BJ (cell line): ENCODE measurements at regions not wholly inside any gene's neighbourhood (a gene's known extent, or its start where the extent isn't known, plus 50 kb on each side); places are given as distances from the start of the nearest gene placed in this dataset.

ENCODE experiments used
- CTCF ChIA-PET: fragments of 350-600 bp; formaldehyde crosslinking; extraction: SDS; loops from one replicate; lab custom pipeline; 2021; ENCODE audit warnings: antibody characterized with exemption, inconsistent platforms; lab: Yijun Ruan, JAX
- POLR2A ChIA-PET: fragments of 300-600 bp; sonication (Branson Sonifier 250); formaldehyde crosslinking; extraction: SDS; loops from one replicate; lab custom pipeline; 2021; ENCODE audit warnings: antibody characterized with exemption; lab: Charles Lee
- DNase-seq: peaks from one replicate; pipeline ENCODE4 v3.0.0-alpha.2; 2011; ENCODE audit warnings: low read depth
- H3K27me3 ChIP-seq: 2 replicates; pipeline ENCODE4 v1.6.0; 2011; ENCODE audit warnings: low read length; ENCODE audit not compliant: control insufficient read depth, insufficient read depth
- H3K36me3 ChIP-seq: 2 replicates; pipeline ENCODE4 v1.5.1; 2011; ENCODE audit warnings: low read length; ENCODE audit not compliant: control insufficient read depth, insufficient read depth
- H3K4me3 ChIP-seq: 2 replicates; pipeline ENCODE4 v1.5.1; 2011; ENCODE audit warnings: low read depth, mild to moderate bottlenecking, control low read depth, low read length
- TF ChIP-seq, protein P1 (sequence below): IDR thresholded peaks from 2 replicates; pipeline ENCODE4 v1.5.1; 2011; ENCODE audit warnings: low read depth, mild to moderate bottlenecking, control low read depth, inconsistent platforms, low read length, moderate library complexity; ENCODE audit not compliant: insufficient read depth

- CTCF ChIA-PET: interaction anchor here (0.6 kb wide), 1 partner anchor 9 kb away, joined by 3 read pairs; no protein-coding TSS in a partner anchor
- Histone ChIP-seq H3K36me3 (no peaks in the 10 kb centered on the region), H3K4me3 (no peak overlapping the region), H3K27me3 (no peaks in the 10 kb centered on the region)
- POLR2A ChIA-PET: no interaction called here
- TF ChIP-seq, protein P1, sequence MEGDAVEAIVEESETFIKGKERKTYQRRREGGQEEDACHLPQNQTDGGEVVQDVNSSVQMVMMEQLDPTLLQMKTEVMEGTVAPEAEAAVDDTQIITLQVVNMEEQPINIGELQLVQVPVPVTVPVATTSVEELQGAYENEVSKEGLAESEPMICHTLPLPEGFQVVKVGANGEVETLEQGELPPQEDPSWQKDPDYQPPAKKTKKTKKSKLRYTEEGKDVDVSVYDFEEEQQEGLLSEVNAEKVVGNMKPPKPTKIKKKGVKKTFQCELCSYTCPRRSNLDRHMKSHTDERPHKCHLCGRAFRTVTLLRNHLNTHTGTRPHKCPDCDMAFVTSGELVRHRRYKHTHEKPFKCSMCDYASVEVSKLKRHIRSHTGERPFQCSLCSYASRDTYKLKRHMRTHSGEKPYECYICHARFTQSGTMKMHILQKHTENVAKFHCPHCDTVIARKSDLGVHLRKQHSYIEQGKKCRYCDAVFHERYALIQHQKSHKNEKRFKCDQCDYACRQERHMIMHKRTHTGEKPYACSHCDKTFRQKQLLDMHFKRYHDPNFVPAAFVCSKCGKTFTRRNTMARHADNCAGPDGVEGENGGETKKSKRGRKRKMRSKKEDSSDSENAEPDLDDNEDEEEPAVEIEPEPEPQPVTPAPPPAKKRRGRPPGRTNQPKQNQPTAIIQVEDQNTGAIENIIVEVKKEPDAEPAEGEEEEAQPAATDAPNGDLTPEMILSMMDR: no peak
- no peak for DNase-seq
Measured at GRCh38 chr12:46884362-46884761, 58.6 kb upstream of the SLC38A4 start.

GRCh38 chr12:46886541-46887041, 60.8 kb upstream of the SLC38A4 start:
- Histone ChIP-seq H3K4me3 (no peak overlapping the region), H3K27me3 (no peaks in the 10 kb centered on the region), H3K36me3 (no peaks in the 10 kb centered on the region)
- CTCF ChIA-PET: interaction anchor here (0.8 to 2.2 kb wide), 3 partner anchors 10 to 17 kb away, joined by 3 to 7 read pairs (median 4); no protein-coding TSS in a partner anchor
- TF ChIP-seq, protein P1: no peak
- DNase-seq: no peak
- POLR2A ChIA-PET: no interaction called here

DNA sequence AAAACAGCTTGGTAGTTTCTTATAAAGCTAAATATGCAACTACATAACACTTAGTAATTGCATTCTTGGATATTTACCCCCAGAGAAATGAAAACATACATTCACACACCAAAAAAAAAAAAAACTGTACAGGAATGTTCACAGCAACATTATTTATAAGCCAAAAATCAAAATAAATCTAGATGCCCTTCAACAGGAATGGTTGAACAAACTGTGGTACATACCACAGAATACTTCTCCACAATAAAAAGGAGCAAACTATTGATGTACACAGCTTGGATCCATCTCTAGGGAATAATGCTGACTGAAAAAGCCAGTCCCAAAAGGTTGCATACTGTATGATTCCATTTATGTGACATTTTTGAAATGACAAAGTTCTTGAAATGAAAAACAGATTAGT, 62.1 kb upstream of the SLC38A4 start:
- H3K27me3 ChIP-seq: no peaks in the 10 kb centered on the region
- TF ChIP-seq, protein P1: no peak
- ChIA-PET CTCF (interaction anchor here (0.8 to 2.2 kb wide), 2 partner anchors 13 to 39 kb away, joined by 3 to 7 read pairs; no protein-coding TSS in a partner anchor), POLR2A (no interaction called here)
- H3K36me3 ChIP-seq: no peaks in the 10 kb centered on the region
- DNase-seq: no peak
- no peak overlapping the region for H3K4me3 ChIP-seq

GRCh38 chr12:46888568-46888967, 62.8 kb upstream of the SLC38A4 start:
- DNase-seq: no peak
- Histone ChIP-seq H3K27me3 (no peaks in the 10 kb centered on the region), H3K36me3 (no peaks in the 10 kb centered on the region), H3K4me3 (no peak overlapping the region)
- ChIA-PET CTCF (no interaction called here), POLR2A (interaction anchor here (0.6 kb wide), 1 partner anchor 685 kb away, joined by 4 read pairs; no protein-coding TSS in a partner anchor)
- TF ChIP-seq, protein P1: no peak

GRCh38 chr12:46891306-46891705, 65.5 kb upstream of the SLC38A4 start:
- no peaks in the 10 kb centered on the region for H3K27me3 ChIP-seq
- TF ChIP-seq, protein P1: no peak
- ChIA-PET POLR2A (interaction anchor here (0.7 kb wide), 1 partner anchor 188 kb away, joined by 3 read pairs; the partner anchor contains the start of gene PCED1B), CTCF (no interaction called here)
- no peaks in the 10 kb centered on the region for H3K36me3 ChIP-seq
- no peak overlapping the region for H3K4me3 ChIP-seq
- no peak for DNase-seq
